ENCODE measurements at regions not wholly inside any gene's neighbourhood (a gene's known extent, or its start where the extent isn't known, plus 50 kb on each side); places are given as distances from the start of the nearest gene placed in this dataset.

- DNase-seq (ENCODE audit: low spot score) = no peak
Observed at GRCh38 chr11:135075740-135076139, 663.7 kb upstream of the B3GAT1 start.

DNA sequence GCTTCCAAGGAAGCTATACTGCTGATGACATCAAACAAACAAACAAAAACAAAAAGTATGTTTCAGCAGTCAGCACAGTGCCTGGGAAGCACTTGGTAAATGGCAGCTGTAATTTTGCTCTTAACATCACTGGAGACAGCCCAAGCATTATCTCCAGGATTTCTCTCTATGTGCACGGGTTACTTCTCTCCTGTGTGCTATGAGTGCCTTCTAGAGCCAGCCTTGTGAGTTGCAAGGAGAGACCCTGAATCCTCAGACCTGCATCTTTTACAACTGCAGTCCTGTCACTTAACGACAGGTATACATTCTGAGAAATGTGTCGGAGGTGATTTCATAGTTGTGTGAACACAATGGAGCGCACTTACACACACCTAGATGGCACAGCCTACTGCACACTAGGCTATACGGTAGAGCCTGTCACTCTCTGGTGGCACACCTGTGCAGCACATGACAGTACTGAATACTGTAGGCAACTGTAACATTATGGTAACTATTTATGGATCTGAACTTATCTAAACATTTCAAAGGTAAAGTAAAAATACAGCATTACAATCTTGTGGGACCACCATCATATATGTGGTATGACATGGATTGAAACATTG lies 662.5 kb upstream of the B3GAT1 start:
- DNase-seq (ENCODE audit: low spot score) = no peak

- no peak for DNase-seq (ENCODE audit: low spot score)
Observed at GRCh38 chr11:135073870-135074269, 661.8 kb upstream of the B3GAT1 start.

DNA sequence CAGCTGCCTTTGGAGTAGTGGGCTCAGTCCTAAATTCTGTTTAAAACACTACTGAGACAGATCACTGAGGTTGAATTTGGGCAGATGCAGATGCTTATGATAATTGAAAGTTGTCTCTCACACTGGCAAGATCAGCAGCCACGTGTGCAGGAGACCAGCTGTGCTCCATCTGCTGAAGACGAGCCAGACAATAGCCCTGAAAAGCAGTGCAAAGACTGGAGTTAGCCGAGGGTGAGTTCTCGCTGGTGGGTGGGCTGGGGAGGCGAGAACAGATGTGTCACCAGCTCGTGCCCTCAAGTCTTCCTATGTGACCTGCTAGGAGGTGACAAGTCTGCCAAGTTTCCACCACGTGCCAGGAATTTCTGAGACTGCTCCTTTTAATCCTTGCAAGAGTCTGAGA lies 661.3 kb upstream of the B3GAT1 start:
- DNase-seq (ENCODE audit: low spot score) = no peak

DNA sequence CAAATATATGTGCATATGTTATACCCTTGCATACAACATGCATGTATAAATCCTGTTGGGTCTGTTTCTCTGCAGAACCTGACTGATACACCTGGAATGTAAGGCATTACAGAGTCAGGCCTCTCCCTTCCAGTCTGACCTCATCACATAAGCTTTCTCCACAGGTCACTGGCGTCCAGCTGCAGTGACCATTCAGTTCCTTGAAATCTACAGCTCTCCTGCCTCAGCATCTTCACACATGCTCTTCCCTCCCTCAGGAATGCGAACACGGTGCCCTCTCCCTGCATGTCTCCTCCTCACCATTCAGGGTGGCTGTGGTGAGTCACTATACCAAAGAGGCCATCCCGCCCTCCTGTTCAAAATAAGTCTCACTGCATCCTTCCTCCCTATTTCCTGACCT lies 657.8 kb upstream of the B3GAT1 start:
- no peak for DNase-seq (ENCODE audit: low spot score)

- DNase-seq (ENCODE audit: low spot score) = no peak
Observed at GRCh38 chr11:135069063-135069462, 657.0 kb upstream of the B3GAT1 start.

DNA sequence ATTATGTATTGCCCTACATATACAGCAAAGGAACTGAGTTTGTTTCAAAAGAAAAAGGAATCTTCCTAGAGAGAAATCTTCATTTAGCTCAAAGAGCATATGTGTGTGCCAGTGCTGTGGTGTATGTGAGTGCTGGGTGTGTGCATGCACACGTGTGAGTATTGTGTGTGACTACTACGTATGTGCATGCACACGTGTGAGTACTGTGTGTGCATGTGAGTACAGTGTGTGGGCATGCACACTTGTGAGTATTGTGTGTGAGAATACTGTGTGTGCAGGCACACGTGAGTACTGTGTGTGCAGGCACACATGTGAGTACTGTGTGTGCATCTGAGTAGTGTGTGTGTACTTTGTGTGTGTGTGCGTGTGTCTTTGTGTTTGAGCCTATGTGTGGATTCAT lies 651.0 kb upstream of the B3GAT1 start:
- DNase-seq (ENCODE audit: low spot score) = no peak

- no peak for DNase-seq (ENCODE audit: low spot score)
Observed at GRCh38 chr11:135061166-135061565, 649.1 kb upstream of the B3GAT1 start.

DNA sequence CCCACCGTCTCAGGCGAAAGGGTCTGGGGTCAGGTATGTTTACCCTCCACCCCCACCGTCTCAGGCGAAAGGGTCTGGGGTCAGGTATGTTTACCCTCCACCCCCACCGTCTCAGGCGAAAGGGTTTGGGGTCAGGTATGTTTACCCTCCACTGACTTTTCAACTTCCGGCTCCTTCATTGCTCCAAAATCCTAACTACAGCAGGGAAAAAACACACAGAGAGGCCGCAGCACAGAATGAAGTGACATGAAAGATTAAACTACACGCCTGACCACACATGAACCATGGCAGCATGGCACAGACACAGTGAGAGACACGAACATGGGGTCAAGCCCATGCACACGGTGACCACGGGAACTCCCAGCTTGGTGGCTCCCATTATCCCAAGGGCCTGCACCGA lies 634.9 kb upstream of the B3GAT1 start:
- DNase-seq (ENCODE audit: low spot score) = no peak

GRCh38 chr11:135046556-135046955 lies 634.5 kb upstream of the B3GAT1 start:
- no peak for DNase-seq (ENCODE audit: low spot score)

- no peak for DNase-seq (ENCODE audit: low spot score)
Observed at GRCh38 chr11:135043434-135043833, 631.4 kb upstream of the B3GAT1 start.

GRCh38 chr11:135037828-135038227 lies 625.8 kb upstream of the B3GAT1 start:
- DNase-seq (ENCODE audit: low spot score) = no peak

- no peak for DNase-seq (ENCODE audit: low spot score)
Observed at GRCh38 chr11:135036488-135037297, 624.7 kb upstream of the B3GAT1 start.

- DNase-seq (ENCODE audit: low spot score) = no peak
Observed at GRCh38 chr11:135035282-135035681, 623.2 kb upstream of the B3GAT1 start.

DNA sequence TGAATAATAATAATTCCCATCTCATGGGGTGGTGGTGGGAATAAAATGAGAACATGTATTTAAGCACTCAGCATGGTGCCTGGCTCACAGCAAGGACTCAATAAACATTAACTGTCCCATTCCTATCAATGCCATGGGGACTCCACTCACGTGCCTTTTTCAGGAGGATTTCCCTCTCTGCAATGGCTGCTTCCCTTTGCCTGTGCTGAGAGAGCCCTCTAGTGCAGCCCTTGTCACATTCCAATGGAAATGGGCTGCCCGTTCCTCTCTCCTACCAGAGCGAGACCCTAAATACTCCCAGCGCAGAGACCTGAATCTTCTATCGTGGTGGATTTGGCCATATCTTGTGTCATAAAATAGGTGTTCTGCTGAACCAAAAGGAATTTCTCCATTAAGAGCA lies 621.5 kb upstream of the B3GAT1 start:
- DNase-seq (ENCODE audit: low spot score) = no peak

- DNase-seq (ENCODE audit: low spot score) = no peak
Observed at GRCh38 chr11:135031205-135031989, 619.4 kb upstream of the B3GAT1 start.

DNA sequence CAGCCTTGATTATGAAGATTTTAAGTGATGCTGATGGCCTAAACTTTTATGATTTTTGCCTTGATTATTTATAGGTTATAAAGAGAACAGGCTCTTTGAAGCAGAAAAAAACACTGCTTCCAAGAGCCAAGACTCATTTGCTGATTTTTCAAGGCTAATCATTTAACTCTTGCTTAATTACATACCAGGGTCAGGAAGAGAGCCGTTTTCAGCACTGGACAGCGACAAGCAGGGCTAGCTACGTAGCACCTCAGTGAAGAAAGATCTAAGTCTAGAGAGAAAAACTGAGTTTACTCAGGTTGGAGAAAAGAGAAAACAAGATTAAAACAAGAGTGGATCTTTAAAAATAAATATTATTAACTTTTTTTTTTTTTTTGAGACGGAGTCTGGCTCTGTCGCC lies 615.4 kb upstream of the B3GAT1 start:
- no peak for DNase-seq (ENCODE audit: low spot score)

DNA sequence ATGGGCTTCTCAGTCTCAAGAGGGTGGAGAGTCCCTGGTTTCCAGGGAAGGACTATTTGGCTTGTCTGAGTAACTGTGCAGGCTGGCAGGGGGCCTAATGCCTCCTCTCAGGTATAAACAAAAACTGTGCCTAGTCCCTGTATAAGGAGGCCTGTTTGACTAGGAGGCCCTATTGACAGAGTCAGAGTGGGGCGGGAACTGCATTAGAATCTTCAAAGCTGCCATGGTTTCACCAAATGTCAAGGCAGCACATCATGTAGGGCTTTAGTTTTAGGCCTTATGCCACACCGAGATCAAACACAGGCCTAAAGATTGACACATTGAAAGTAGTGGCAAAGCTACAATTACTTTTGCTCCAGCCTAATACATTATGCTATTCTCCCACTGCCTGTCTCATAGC lies 611.5 kb upstream of the B3GAT1 start:
- no peak for DNase-seq (ENCODE audit: low spot score)

GRCh38 chr11:135022454-135022853 lies 610.4 kb upstream of the B3GAT1 start:
- DNase-seq (ENCODE audit: low spot score) = no peak

DNA sequence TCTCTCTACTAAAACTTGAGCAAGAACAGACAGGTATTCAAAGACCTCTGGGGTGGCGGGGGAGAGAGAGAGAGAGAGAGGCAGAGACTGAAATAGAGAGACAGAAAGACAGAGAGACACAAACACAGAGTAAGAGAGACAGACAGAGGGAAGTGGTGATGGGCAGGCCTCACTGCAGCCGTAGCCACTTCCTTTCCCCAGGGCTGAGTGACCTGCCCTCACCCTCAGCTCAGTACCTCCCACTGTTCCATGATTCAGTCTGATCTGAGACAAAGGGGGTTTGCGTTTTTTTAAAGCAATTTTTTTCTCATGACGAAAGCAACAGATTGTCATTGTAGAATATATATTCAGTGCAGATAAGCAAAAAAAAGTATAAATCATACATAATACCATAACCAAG lies 607.9 kb upstream of the B3GAT1 start:
- DNase-seq (ENCODE audit: low spot score) = no peak

DNA sequence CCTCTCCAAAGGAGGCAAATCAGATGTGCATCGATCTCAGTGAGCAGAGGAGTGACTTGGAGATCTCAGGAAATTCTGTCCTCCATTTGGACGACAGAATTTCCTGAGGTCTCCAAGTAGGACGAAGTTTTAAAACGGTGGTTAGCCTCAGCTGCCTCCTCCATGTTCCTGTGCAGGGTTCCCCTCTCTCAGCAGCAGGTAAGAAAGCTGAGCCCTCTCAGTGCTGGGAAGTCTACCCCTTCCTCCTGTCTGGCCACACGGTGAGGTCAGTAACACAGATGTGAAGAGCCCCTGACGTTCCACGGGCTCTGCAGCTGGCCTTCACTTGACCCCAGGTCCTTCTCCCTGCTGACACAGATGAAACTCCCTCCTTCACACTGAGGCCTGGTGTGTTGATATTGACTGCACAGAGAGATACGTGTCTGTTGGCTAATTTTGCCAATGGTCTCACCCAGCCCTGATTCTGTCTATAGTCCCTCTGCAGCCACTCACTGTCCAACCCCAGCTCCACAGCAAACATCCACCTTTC lies 607.4 kb upstream of the B3GAT1 start:
- DNase-seq (ENCODE audit: low spot score) = no peak

DNA sequence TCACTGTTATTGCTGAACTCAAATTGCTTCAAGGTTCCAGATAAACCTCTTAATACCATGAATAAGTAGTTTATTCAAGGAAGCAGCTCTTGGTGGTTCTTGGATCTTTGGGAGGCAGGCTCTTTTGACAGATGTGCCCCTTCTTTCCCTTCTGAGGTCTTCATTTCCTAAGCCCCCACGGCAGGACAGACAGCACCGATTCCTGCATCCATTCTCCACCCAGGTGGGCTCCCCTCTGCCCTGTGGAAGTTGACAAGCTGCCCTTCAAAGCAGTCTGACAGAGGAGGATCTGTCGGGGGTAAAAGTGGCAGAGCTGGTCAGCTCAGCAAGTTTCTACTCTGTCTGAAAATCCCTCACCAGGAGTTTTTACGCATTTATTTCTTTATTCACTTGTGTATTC lies 605.3 kb upstream of the B3GAT1 start:
- DNase-seq (ENCODE audit: low spot score) = no peak

DNA sequence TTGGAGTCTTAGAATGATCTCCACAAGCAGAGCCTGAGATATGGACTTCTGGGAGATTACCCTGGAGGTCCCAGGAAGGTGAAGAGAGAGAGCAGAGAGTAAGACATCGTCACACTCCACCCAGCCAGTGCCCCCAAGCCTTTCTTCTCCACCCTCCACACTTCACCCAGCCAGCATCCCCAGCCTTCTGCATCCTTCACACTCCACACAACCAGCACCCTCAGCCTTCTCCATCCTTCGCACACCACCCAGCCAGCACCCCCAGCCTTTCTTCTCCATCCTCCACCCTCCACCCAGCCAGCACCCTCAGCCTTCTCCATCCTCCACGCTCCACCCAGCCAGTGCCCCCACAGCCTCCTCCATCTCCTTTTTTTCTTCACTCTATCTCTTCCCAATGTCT lies 603.9 kb upstream of the B3GAT1 start:
- no peak for DNase-seq (ENCODE audit: low spot score)
